CD4-positive, CD25-positive, alpha-beta regulatory T cell (primary cell): ENCODE measurements at regions not wholly inside any gene's neighbourhood (a gene's known extent, or its start where the extent isn't known, plus 50 kb on each side); places are given as distances from the start of the nearest gene placed in this dataset.
"Not testable (repeated sequence)": the region's sequence is repeated elsewhere in the genome, so short reads cannot be mapped to it uniquely, and the experiment has no call there.

Experiments
- ATAC-seq, 2 donors: fragments of 150-1000 bp; cut with Tn5 transposase; one replicate each; pipeline ENCODE4 v1.10.0; 2021; ENCODE audit warnings: low read depth in 2 of 2, moderate number of reproducible peaks in 2 of 2, moderate library complexity in 1 of 2
- DNase-seq, 3 donors: peaks; one replicate each; pipeline versions ENCODE4 v3.0.0 to v3.0.0-alpha.2; 2012 to 2022; ENCODE audit warnings: mixed read lengths in 1 of 3
- H3K27ac ChIP-seq: one replicate; pipeline ENCODE4 v1.7.0; 2013; ENCODE audit warnings: mild to moderate bottlenecking, low read length; ENCODE audit not compliant: insufficient read depth, poor library complexity, severe bottlenecking
- H3K27me3 ChIP-seq: one replicate; pipeline ENCODE4 v1.7.0; 2013; ENCODE audit warnings: low read length; ENCODE audit not compliant: control insufficient read depth, insufficient read depth
- H3K36me3 ChIP-seq: one replicate; pipeline ENCODE4 v1.7.0; 2013; ENCODE audit warnings: mild to moderate bottlenecking, low read length, moderate library complexity; ENCODE audit not compliant: control insufficient read depth, insufficient read depth
- H3K4me1 ChIP-seq: 2 replicates; pipeline ENCODE4 v1.7.0; 2013; ENCODE audit warnings: mild to moderate bottlenecking, low read length; ENCODE audit not compliant: insufficient read depth, control insufficient read depth, poor library complexity, severe bottlenecking
- H3K4me3 ChIP-seq: one replicate; pipeline ENCODE4 v1.7.0; 2013; ENCODE audit warnings: low read depth, mild to moderate bottlenecking, low read length, moderate library complexity
- H3K9me3 ChIP-seq, 2 experiments: 1 replicate in 1 of 2; 2 replicates in 1 of 2; pipeline ENCODE4 v1.7.0; 2013; ENCODE audit warnings: low read length in 2 of 2, mild to moderate bottlenecking in 1 of 2, moderate library complexity in 1 of 2; ENCODE audit not compliant: control insufficient read depth in 2 of 2
- H3K27ac Mint-ChIP-seq, 3 donors: one replicate each; pipeline ENCODE4 v1.8.0; 2020 to 2022; ENCODE audit warnings: mild to moderate bottlenecking in 3 of 3, mixed read lengths in 3 of 3, moderate library complexity in 2 of 3
- H3K27me3 Mint-ChIP-seq: one replicate; pipeline ENCODE4 v1.8.0; 2022; ENCODE audit warnings: mild to moderate bottlenecking, mixed read lengths
- H3K36me3 Mint-ChIP-seq: one replicate; pipeline ENCODE4 v1.8.0; 2020; ENCODE audit warnings: mixed read lengths
- H3K4me1 Mint-ChIP-seq, 4 donors: one replicate each; pipeline ENCODE4 v1.8.0; 2020 to 2022; ENCODE audit warnings: mixed read lengths in 4 of 4, mild to moderate bottlenecking in 1 of 4
- H3K4me3 Mint-ChIP-seq, 4 donors: one replicate each; pipeline ENCODE4 v1.8.0; 2020 to 2022; ENCODE audit warnings: mild to moderate bottlenecking in 4 of 4, mixed read lengths in 4 of 4, moderate library complexity in 3 of 4
- H3K9me3 Mint-ChIP-seq, 7 donors: one replicate each; pipeline ENCODE4 v1.8.0; 2020 to 2022; ENCODE audit warnings: mixed read lengths in 7 of 7, mild to moderate bottlenecking in 3 of 7, moderate library complexity in 2 of 7

DNA sequence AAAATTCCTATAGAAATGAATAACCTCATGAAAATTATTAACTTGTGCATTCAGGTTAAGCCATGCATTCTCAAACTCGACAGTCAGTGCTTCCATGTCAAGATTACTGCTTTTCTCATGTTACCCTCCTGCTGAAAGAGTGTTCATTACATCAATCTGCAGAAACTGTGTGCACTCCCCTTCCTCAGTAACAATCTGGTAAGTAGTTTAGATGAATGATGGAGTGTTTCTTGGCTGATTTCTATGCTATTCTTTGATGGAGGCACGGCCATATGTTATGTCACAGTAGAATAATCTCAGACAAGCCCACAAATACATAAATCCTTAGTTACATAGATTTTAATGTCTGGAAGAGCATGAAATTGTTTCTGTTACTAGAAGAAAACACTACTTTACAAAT lies 193.3 kb upstream of the FAM47A start:
- no peaks in the 10 kb centered on the region for H3K27me3 ChIP-seq
- H3K27me3 Mint-ChIP-seq, result no peaks in the 10 kb centered on the region
- H3K4me3 ChIP-seq, result no peak overlapping the region
- H3K36me3 Mint-ChIP-seq, result no peaks in the 10 kb centered on the region
- no peak overlapping the region for H3K27ac Mint-ChIP-seq
- H3K9me3 Mint-ChIP-seq, result peaks cover 0 to 8% (median 2%) of the 10 kb centered on the region in 7 donors
- no peaks in the 10 kb centered on the region for H3K4me1 Mint-ChIP-seq
- H3K36me3 ChIP-seq, result no peaks in the 10 kb centered on the region
- DNase-seq (no peak), ATAC-seq (no peak)
- no peaks in the 10 kb centered on the region for H3K4me1 ChIP-seq
- H3K9me3 ChIP-seq, result no peaks in the 10 kb centered on the region
- no peak overlapping the region for H3K4me3 Mint-ChIP-seq
- no peak overlapping the region for H3K27ac ChIP-seq

DNA sequence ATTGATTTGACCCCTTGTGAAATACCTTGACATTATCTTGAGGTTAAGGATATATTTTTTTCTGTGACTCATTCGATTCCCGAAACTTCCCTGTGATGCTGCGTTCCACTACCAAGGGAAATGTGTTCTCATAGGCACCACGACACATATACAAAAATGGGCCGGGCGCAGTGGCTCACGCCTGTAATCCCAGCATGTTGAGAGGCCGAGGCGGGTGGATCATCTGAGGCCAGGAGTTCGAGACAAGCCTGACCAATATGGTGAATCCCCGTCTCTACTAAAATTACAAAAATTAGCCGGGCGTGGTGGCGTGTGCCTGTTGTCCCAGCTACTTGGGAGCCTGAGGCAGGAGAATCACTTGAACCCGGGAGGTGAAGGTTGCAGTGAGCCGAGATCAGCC lies 188.3 kb upstream of the FAM47A start:
- not testable (repeated sequence) for H3K27me3 ChIP-seq, H3K4me1 Mint-ChIP-seq, H3K9me3 ChIP-seq, ATAC-seq, H3K4me3 ChIP-seq, H3K27me3 Mint-ChIP-seq, H3K4me3 Mint-ChIP-seq, H3K36me3 ChIP-seq, H3K36me3 Mint-ChIP-seq, DNase-seq, H3K27ac ChIP-seq, H3K4me1 ChIP-seq, H3K9me3 Mint-ChIP-seq, H3K27ac Mint-ChIP-seq

DNA sequence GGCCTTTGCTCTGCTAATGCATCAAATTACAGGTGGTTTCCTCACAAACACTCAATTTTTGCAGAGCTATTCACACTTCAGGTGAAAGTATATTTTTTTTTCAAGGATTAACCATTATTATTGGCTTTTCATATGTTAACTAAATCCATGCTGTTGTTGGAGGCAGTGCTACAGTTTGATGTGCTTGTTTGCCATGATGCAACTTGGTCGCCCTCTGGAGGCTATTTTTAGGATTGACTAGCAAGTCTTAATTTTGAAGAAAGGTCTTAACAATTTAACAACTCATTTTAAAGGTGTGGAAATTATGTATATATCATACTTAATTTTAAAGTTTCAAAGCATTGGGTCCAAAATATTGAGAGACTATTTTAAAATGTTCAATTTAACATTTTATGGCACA lies 168.8 kb upstream of the FAM47A start:
- H3K27me3 ChIP-seq, result no peaks in the 10 kb centered on the region
- Mint-ChIP-seq H3K36me3 (no peaks in the 10 kb centered on the region), H3K4me1 (no peaks in the 10 kb centered on the region), H3K27ac (no peak overlapping the region), H3K9me3 (peaks cover 0 to 5% (median 0%) of the 10 kb centered on the region in 7 donors), H3K4me3 (no peak overlapping the region), H3K27me3 (no peaks in the 10 kb centered on the region)
- no peaks in the 10 kb centered on the region for H3K9me3 ChIP-seq
- H3K4me3 ChIP-seq, result no peak overlapping the region
- no peak overlapping the region for H3K27ac ChIP-seq
- ATAC-seq (no peak), DNase-seq (peak in 1 of 3 donors; percentile 61)
- no peaks in the 10 kb centered on the region for H3K4me1 ChIP-seq
- H3K36me3 ChIP-seq, result no peaks in the 10 kb centered on the region

DNA sequence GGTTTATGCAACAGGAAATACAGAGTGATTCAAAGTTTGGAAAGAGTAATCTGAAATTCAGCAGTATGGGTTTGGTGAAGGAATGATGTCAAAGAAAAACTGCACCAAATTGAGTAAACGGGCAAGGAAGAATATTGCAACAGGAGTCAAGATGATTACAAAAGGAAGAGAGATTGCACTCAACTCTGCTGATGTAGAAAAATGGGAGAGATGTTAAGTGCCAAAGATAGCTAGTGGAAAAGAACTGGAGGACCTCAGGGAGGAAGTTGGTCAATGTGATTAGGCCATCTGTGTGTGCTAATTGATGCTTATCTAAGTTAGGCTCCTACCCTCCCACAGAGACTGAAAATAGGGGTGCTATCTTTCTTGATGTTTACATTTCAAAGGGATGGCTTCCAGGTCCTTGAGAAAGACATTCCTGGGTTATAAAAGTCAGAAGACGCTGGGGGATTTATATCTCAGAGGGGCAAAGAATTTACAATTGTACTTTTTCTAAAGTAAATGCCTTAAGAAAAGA lies 167.4 kb upstream of the FAM47A start:
- DNase-seq (no peak), ATAC-seq (no peak)
- Histone ChIP-seq H3K27ac (no peak overlapping the region), H3K4me3 (no peak overlapping the region), H3K27me3 (no peaks in the 10 kb centered on the region), H3K4me1 (no peaks in the 10 kb centered on the region), H3K9me3 (no peaks in the 10 kb centered on the region), H3K36me3 (no peaks in the 10 kb centered on the region)
- Mint-ChIP-seq H3K9me3 (peaks cover 0 to 5% (median 0%) of the 10 kb centered on the region in 7 donors), H3K4me1 (no peaks in the 10 kb centered on the region), H3K4me3 (no peak overlapping the region), H3K27ac (no peak overlapping the region), H3K27me3 (no peaks in the 10 kb centered on the region), H3K36me3 (no peaks in the 10 kb centered on the region)

DNA sequence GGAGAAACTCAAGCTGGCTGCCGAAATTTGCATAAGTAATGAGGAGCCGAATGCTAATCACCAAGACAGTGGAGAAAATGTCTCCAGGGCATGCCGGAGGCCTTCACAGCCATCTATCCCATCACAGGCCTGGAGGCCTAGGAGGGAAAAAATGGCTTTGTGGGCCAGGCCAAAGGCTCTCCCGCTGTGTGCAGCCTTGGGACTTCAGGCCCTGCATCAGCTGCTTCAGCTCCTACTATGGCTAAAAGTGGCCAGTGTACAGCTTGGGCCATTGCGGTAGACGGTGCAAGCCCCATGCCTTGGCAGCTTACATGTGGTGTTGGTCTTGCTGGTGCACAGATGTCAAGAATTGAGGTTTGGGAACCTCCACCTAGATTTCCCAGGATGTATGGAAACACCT lies 162.6 kb upstream of the FAM47A start:
- Histone ChIP-seq H3K36me3 (no peaks in the 10 kb centered on the region), H3K9me3 (no peaks in the 10 kb centered on the region), H3K27ac (no peak overlapping the region), H3K4me3 (no peak overlapping the region), H3K4me1 (no peaks in the 10 kb centered on the region), H3K27me3 (no peaks in the 10 kb centered on the region)
- Mint-ChIP-seq H3K4me3 (no peak overlapping the region), H3K9me3 (peaks cover 0 to 10% (median 1%) of the 10 kb centered on the region in 7 donors), H3K27me3 (no peaks in the 10 kb centered on the region), H3K36me3 (no peaks in the 10 kb centered on the region), H3K27ac (no peak overlapping the region), H3K4me1 (no peaks in the 10 kb centered on the region)
- DNase-seq (no peak), ATAC-seq (no peak)

DNA sequence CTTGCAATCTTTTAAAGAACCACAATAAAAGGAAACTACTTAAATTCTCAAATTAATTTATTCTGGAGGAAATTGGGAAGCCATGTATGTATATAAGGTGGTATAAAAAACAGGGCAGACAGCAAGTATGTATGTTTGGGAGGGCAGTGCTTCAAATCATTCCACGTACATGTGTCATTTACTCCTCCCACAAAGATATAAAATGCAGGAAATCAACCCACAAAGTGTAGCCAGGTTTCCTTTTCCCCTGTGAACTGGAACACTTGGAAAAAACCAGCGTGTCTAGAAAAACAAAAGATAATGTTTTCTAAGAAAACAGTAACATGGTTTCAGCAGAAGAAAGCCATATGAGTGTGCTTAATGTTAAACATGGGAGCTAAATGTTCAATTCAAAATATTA lies 156.7 kb upstream of the FAM47A start:
- H3K4me1 ChIP-seq, result no peaks in the 10 kb centered on the region
- Mint-ChIP-seq H3K27ac (no peak overlapping the region), H3K4me1 (no peaks in the 10 kb centered on the region), H3K36me3 (no peaks in the 10 kb centered on the region), H3K27me3 (no peaks in the 10 kb centered on the region), H3K4me3 (no peak overlapping the region), H3K9me3 (peaks cover 0 to 8% (median 1%) of the 10 kb centered on the region in 7 donors)
- H3K4me3 ChIP-seq, result no peak overlapping the region
- H3K9me3 ChIP-seq, result no peaks in the 10 kb centered on the region
- H3K36me3 ChIP-seq, result no peaks in the 10 kb centered on the region
- DNase-seq, result no peak
- no peaks in the 10 kb centered on the region for H3K27me3 ChIP-seq
- no peak overlapping the region for H3K27ac ChIP-seq
- ATAC-seq, result no peak

DNA sequence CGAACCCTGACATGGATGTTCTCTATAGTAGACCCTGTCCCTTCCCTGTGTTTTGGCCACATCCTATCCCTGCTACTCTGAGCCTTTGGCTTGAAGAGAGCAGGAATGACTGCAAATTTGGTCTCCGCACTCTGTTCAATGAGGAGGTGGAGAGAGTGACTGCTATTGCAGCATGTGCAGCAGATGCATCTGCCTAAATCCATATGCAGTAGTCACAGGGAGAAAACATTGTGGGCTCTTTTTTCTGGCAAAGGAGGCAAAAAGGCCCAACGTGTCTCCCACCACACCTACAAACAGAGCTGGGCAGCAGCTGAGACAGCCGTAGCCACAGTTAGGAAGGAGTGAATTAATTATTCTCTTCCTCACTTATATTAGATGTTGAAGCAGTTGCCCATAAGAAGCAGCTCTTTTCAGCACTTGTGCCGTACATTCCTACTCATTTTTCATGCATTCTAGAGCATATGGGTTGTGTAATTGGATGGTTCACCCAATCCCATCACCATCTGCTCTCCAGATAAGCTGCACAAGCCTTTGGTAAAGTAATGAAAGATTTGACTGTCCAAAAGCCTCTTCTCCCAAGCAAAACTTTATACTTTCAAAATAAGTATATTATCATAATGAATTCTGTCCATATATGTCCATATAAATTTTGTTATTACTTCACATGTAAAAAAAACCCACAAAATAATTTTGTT lies 147.9 kb upstream of the FAM47A start:
- H3K27ac Mint-ChIP-seq, result no peak overlapping the region
- ATAC-seq, result no peak
- DNase-seq, result no peak
- Histone ChIP-seq H3K36me3 (no peaks in the 10 kb centered on the region), H3K4me1 (no peaks in the 10 kb centered on the region), H3K9me3 (no peaks in the 10 kb centered on the region), H3K27me3 (no peaks in the 10 kb centered on the region), H3K4me3 (no peak overlapping the region), H3K27ac (no peak overlapping the region)
- no peaks in the 10 kb centered on the region for H3K4me1 Mint-ChIP-seq
- H3K27me3 Mint-ChIP-seq, result no peaks in the 10 kb centered on the region
- H3K4me3 Mint-ChIP-seq, result no peak overlapping the region
- no peaks in the 10 kb centered on the region for H3K36me3 Mint-ChIP-seq
- H3K9me3 Mint-ChIP-seq, result peaks cover 0 to 3% (median 0%) of the 10 kb centered on the region in 7 donors

DNA sequence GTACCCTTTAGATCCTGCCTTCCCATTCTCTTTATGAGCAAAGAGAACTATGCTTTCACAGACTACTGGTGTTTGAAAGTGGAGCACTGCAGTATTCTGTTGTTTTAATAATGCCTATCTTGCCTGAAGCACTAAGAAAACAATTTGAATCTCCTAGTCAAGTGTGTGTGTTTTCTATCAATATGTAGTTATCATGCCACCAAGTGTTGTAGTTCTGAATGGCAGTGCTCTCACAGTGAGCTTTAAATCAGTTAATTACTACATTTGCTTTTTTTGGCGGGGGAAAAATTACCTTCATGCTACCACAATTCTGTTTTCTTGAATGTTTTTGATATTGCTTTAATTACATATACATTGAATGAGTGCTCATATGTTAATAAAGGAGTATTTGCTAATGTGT lies 143.6 kb upstream of the FAM47A start:
- Mint-ChIP-seq H3K4me3 (no peak overlapping the region), H3K36me3 (no peaks in the 10 kb centered on the region), H3K27me3 (no peaks in the 10 kb centered on the region), H3K9me3 (peaks cover 0 to 3% (median 0%) of the 10 kb centered on the region in 7 donors), H3K27ac (no peak overlapping the region), H3K4me1 (no peaks in the 10 kb centered on the region)
- DNase-seq (no peak), ATAC-seq (no peak)
- Histone ChIP-seq H3K9me3 (no peaks in the 10 kb centered on the region), H3K27me3 (no peaks in the 10 kb centered on the region), H3K36me3 (no peaks in the 10 kb centered on the region), H3K27ac (no peak overlapping the region), H3K4me1 (no peaks in the 10 kb centered on the region), H3K4me3 (no peak overlapping the region)
